Liver (tissue), 3 donors: ENCODE measurements at regions not wholly inside any gene's neighbourhood (a gene's known extent, or its start where the extent isn't known, plus 50 kb on each side); places are given as distances from the start of the nearest gene placed in this dataset.

Source experiments
- GABPA ChIP-seq, 2 donors: IDR thresholded peaks in 1 of 2; conservative IDR thresholded peaks in 1 of 2; 2 replicates each; pipeline ENCODE4 v1.6.1; 2016; ENCODE audit warnings: antibody characterized with exemption in 2 of 2, mild to moderate bottlenecking in 1 of 2, moderate library complexity in 1 of 2
- HNF4G ChIP-seq: IDR thresholded peaks from 2 replicates; pipeline ENCODE4 v1.6.1; 2016; ENCODE audit warnings: antibody characterized with exemption
- JUND ChIP-seq, 2 donors: IDR thresholded peaks; 2 replicates each; pipeline ENCODE4 v1.6.1; 2016; ENCODE audit warnings: antibody characterized with exemption in 2 of 2
- RAD21 ChIP-seq, 2 donors: IDR thresholded peaks; 2 replicates each; pipeline ENCODE4 v1.6.1; 2016; ENCODE audit warnings: antibody characterized with exemption in 2 of 2, mild to moderate bottlenecking in 2 of 2
- SP1 ChIP-seq: IDR thresholded peaks from 2 replicates; pipeline ENCODE4 v1.6.1; 2018; ENCODE audit warnings: antibody characterized with exemption, mild to moderate bottlenecking
- YY1 ChIP-seq: IDR thresholded peaks from 2 replicates; pipeline ENCODE4 v1.6.1; 2016; ENCODE audit warnings: antibody characterized with exemption, mild to moderate bottlenecking
- TF ChIP-seq, protein P1 (sequence below): fragments of 150-350 bp; IDR thresholded peaks from 2 replicates; pipeline ENCODE4 v1.5.1; 2017; ENCODE audit warnings: improper control_type of control experiment, low read depth, low read length; ENCODE audit not compliant: missing input control
- TF ChIP-seq, protein P2 (sequence below): IDR thresholded peaks from 2 replicates; pipeline ENCODE4 v1.6.1; 2016; ENCODE audit warnings: antibody characterized with exemption, mild to moderate bottlenecking
- TF ChIP-seq, protein P3 (sequence below): IDR thresholded peaks from 2 replicates; pipeline ENCODE4 v1.6.1; 2016; ENCODE audit warnings: antibody characterized with exemption
- donor health status: healthy.
- donor health status: healthy.

DNA sequence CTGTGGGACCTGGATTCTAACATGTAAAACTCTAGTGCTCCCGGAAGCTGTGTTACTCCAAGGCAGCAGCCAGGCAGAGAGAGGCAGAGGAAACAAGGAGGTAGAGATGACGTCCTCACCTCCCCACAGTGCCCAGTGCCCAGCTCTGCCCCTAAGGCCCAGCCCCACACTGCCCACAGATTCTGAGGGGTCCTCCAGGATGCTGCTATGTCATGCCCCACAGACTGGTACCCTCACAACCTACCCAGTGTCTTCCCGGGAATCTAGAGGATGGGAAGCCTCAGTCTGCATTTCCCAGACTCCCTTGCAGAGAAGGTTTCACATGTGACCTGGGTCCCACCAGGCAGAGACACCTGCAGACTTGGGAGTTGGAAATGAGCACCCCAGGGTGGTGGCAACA lies 75.9 kb upstream of the PCSK6 start:
- TF ChIP-seq, protein P1, sequence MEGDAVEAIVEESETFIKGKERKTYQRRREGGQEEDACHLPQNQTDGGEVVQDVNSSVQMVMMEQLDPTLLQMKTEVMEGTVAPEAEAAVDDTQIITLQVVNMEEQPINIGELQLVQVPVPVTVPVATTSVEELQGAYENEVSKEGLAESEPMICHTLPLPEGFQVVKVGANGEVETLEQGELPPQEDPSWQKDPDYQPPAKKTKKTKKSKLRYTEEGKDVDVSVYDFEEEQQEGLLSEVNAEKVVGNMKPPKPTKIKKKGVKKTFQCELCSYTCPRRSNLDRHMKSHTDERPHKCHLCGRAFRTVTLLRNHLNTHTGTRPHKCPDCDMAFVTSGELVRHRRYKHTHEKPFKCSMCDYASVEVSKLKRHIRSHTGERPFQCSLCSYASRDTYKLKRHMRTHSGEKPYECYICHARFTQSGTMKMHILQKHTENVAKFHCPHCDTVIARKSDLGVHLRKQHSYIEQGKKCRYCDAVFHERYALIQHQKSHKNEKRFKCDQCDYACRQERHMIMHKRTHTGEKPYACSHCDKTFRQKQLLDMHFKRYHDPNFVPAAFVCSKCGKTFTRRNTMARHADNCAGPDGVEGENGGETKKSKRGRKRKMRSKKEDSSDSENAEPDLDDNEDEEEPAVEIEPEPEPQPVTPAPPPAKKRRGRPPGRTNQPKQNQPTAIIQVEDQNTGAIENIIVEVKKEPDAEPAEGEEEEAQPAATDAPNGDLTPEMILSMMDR, result no peak
- no peak for TF ChIP-seq YY1
- TF ChIP-seq JUND (IDR thresholded peaks at IDR 0.05), result no peak
- TF ChIP-seq, protein P2, sequence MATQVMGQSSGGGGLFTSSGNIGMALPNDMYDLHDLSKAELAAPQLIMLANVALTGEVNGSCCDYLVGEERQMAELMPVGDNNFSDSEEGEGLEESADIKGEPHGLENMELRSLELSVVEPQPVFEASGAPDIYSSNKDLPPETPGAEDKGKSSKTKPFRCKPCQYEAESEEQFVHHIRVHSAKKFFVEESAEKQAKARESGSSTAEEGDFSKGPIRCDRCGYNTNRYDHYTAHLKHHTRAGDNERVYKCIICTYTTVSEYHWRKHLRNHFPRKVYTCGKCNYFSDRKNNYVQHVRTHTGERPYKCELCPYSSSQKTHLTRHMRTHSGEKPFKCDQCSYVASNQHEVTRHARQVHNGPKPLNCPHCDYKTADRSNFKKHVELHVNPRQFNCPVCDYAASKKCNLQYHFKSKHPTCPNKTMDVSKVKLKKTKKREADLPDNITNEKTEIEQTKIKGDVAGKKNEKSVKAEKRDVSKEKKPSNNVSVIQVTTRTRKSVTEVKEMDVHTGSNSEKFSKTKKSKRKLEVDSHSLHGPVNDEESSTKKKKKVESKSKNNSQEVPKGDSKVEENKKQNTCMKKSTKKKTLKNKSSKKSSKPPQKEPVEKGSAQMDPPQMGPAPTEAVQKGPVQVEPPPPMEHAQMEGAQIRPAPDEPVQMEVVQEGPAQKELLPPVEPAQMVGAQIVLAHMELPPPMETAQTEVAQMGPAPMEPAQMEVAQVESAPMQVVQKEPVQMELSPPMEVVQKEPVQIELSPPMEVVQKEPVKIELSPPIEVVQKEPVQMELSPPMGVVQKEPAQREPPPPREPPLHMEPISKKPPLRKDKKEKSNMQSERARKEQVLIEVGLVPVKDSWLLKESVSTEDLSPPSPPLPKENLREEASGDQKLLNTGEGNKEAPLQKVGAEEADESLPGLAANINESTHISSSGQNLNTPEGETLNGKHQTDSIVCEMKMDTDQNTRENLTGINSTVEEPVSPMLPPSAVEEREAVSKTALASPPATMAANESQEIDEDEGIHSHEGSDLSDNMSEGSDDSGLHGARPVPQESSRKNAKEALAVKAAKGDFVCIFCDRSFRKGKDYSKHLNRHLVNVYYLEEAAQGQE, result no peak
- no peak for TF ChIP-seq SP1
- TF ChIP-seq, protein P3, sequence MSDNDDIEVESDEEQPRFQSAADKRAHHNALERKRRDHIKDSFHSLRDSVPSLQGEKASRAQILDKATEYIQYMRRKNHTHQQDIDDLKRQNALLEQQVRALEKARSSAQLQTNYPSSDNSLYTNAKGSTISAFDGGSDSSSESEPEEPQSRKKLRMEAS, result no peak
- no peak for TF ChIP-seq GABPA (IDR thresholded peaks at IDR 0.05 in 1 of 2, conservative IDR thresholded peaks at IDR 0.05 in 1 of 2)
- TF ChIP-seq RAD21 (IDR thresholded peaks at IDR 0.05), result no peak
- TF ChIP-seq HNF4G, result no peak
